ENCODE measurements at regions not wholly inside any gene's neighbourhood (a gene's known extent, or its start where the extent isn't known, plus 50 kb on each side); places are given as distances from the start of the nearest gene placed in this dataset.
"Not testable (repeated sequence)": the region's sequence is repeated elsewhere in the genome, so short reads cannot be mapped to it uniquely, and the experiment has no call there.

DNA sequence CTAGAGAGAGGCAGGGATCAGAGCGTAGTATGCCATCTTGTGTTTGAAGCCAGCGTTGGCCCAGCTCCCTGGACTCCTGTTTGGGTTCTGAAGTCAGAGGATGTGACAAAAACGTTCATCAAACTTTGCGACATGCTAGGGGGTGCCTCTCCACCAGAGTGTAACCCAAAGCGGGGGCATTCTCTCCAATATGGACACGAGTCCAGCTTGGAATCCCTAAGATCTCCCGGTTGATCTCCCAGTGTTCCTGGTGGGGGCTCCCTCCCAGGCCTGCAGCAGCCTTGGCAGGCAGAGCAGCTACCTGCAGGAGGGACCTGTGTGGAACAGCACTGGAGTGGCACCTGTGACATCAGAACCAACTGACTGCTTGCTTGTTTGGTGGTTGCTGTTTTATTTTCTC, 218.8 kb upstream of the ECI2 start:
- no peak for DNase-seq (ENCODE audit: low spot score)

DNA sequence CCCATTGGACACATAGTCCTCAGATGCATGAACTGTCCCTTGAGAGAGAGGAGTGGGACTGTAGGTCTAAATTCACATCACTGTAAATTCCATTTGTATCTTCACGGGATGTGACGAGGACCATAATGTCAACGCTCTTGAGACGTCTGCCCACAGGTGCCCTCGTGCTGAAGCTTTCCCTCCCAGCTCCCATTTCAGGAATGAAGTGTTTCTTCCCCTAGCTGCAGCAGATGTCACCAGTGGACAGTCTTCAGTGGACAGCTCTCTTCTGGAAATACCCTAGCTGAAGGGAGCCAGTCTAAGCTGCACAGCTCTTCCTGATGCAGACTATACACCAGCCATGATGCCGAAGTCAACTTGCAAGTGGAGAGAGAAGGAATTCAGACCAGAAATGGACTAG, 217.4 kb upstream of the ECI2 start:
- DNase-seq (ENCODE audit: low spot score), result no peak

DNA sequence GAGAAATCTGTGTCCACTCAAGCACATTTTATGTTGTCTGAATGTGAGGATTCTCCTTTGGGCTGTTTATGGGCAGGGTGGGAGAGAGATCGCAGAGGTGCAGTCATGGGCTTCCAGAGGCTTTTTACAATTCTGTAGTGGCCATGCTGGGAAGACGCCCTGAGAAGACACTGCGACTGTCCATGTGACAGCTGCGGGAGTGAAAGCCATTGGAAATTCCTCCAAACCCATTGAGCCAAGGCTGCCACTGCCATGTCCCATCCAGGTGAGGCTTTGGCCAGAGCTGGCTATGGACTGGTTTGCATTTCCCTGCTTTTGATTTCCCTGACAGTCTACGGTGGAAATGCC, 216.9 kb upstream of the ECI2 start:
- no peak for DNase-seq (ENCODE audit: low spot score)

DNA sequence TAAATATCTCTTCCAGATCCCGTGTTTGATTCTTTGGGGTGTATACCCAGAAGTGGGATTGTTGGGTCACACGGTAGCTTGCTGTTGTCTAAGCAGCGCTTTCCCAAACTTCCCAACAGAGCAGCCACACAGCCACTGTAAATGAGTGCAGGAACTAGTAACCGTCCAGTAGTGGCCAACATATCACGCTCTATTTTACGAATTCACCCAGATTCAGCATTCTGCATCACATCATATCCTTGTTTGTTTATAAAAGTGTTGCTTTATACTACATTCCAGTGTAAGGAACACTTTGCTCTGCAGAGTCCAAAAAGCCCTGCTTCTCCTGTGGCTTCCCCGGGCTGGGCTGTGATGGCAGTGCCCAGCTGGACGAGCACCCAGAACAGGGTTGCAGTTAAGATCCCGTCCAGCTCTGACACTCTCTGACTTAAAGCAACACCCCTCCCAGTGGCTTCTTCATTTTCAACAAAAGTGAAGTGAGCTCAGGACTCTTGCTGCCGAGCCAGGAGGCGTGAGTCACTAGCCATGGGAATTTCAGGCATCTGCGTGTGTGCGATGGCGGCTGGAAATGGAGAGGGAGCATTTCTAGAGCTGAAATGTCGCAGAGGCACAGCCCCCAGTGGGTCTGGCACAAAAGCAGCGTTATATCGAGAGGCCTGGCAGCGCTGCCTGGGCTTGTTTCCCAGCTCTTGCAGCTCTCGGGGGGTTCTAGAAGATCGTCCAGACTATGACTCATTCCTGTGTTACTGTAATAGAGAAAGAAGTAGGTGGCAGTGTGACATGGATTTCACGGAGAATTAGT, 216.3 kb upstream of the ECI2 start:
- peak; percentile 72 for DNase-seq (ENCODE audit: low spot score)

DNA sequence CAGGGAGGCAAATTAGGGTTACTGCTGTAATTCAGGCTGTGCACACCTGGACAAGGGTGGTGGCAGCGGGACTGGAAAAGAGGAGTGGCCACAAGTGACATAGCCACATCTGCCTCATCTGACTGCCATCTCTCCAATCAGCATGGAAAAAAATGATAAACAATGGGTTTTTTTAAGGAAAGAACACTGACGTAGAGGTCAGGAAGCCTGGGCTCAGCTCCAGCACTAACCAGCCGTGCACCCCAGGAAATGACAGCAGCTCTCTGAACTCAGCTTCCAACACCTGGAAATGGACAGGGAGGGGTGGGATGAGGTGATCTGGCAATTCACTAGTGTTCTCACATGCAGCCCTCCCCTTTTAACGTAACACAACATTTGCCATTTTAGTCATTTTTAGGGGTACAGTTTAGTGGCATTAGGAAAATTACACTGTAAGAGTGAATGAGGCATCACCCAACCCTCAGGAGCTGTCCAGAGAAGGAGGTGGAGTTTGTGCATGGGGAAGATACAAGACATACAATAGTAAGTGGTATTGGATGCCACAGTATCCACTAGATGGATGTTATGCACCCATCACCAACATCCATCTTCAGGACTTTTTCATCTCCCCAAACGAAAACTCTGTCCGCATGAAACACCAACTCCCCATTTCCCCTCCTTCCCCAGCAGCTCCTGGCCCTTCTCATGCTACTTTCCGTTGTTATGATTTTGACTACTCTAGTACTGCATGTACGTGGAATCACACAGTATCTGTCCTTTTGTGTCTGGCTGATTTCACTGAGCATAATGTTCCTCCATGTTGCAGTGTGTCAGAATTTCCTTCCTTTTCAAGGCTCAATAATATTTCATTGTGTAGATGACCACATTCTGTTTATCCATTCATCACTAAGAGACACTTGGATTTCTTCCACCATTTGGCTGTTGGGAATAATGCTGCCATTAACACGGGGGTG, 215.5 kb upstream of the ECI2 start:
- DNase-seq (ENCODE audit: low spot score), result no peak

DNA sequence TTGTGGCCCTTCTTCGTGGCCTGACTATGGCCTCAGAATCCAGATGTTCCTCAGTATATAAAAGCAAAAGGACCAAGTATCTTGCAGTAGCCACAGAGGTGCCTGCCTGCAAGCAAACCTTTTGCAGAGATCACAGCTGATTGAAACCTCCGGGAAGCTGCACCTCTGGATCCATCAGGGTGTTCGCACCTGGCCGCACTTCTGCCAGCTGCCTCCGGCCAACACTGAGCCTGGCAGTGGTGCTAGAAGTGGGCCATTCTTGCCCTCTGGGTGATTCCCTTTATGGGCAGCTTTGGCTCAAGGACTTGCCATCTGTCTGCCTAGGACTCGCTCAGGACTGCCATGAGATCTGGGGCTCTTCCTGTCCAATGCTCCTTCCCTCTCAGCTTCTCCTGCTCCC, 214.6 kb upstream of the ECI2 start:
- DNase-seq (ENCODE audit: low spot score), result no peak

DNA sequence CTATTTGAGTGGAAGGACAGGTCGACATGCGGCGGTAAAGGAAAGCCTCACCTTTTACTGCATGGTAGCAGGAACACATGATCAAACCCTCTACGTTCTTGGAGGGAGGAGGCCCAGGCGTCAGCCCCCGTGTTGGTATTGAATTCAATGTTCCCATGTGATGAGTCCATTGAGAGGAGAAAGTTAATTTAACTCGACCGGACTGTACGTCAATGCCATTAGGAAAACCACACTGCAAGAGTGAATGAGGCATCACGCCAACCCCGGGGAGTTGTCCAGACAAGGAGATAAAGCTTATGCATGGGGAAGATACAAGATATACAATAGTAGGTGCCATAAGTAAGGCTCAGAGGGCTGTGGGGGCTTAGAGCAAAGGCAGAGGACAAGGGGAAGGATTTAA, 213.9 kb upstream of the ECI2 start:
- DNase-seq (ENCODE audit: low spot score), result no peak

DNA sequence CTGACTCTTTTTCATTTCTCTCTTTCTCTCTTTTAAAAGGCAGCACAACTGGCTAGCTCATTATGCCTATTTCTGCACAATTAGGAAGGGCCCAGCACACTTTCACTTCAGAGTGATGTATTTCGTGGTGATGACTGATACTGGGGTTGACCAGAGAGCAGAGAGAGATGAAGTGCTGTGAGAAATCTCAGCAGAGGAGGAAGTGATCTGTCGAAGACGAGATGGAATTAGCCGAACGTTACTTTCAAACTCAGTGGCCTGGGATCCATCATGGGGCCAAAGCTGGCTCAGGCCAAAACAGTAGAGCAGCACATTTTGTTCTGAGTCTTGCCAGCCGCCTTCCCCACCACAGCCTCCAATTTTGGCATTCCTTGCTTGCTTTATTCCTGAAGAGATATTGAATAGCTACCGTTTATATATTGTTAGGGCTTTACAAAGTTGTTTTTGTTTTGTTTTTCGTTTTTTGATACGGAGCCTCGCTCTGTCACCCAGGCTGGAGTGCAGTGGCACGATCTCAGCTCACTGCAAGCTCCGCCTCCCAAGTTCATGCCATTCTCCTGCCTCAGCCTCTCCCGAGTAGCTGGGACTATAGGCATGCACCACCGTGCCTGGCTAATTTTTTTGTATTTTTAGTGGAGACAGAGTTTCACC, 213.2 kb upstream of the ECI2 start:
- DNase-seq (ENCODE audit: low spot score), result peak; percentile 49

DNA sequence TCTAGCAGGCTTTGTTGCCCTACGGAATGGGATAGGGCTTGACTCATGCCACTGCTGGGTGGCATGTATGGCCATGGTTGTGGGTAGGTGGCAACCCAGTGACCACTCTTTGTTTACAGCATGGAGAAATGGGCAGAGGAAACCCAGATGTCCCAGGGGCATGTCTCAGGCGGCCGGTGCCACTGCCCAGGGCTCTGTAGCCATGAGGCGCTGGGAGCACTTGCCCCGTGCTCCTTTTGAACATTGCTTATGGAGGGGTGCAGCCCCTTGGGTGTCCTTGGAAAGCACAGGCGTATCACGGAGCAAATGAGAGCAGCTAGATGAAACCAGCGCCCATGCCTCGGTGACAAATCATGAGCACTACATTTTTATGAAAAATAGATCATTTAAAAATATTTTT, 212.5 kb upstream of the ECI2 start:
- DNase-seq (ENCODE audit: low spot score), result no peak

DNA sequence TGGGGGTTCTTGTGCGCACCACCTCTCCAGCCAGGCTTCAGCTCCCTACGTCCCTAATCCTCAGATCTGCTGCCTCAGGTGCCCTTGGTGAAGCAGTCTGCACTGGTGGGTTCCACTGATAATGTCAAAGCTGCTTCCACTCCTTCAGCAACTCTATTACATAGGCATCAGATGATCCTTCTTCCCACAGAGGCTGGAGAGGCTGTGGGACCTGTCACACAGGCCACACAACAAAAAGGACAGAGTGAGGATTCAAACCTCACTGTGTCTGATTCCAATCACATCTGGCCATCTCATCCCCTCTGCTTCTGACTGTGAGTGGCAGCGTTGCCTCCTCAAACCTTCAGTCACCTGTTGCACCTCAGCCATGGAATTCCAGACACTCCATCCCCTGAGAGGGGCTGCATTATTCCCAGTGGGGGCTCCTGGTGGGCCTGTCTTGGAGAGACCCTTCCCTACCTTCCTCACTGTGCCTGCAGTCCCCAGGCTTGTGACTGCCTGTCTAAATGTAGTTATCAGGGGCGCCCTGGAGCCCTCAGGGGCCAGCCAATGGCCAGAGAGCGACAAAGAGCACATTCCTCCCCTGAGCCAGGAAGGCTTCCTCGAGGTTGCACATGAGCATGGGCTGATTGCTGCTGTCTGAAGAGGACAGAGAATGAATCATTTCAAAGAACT, 211.4 kb upstream of the ECI2 start:
- DNase-seq (ENCODE audit: low spot score), result no peak

DNA sequence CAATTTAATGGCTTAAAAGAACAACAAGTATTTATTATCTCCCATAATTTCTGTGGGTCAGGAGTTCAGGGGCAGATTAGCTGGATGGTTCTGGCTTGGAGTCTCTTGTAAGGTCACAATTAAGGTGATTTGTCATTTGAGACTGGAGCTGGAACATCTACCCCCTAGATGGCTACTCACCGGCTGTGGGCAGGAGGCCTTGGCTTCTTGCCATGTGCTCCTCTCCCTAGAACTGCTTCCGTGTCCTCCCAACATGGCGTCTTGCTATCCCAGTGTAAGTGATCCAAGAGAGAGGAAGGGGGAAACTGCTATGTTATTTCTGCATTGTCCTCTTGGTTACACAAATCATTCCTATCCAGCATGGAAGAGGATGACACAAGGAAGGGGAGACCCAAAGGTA, 210.2 kb upstream of the ECI2 start:
- no peak for DNase-seq (ENCODE audit: low spot score)

DNA sequence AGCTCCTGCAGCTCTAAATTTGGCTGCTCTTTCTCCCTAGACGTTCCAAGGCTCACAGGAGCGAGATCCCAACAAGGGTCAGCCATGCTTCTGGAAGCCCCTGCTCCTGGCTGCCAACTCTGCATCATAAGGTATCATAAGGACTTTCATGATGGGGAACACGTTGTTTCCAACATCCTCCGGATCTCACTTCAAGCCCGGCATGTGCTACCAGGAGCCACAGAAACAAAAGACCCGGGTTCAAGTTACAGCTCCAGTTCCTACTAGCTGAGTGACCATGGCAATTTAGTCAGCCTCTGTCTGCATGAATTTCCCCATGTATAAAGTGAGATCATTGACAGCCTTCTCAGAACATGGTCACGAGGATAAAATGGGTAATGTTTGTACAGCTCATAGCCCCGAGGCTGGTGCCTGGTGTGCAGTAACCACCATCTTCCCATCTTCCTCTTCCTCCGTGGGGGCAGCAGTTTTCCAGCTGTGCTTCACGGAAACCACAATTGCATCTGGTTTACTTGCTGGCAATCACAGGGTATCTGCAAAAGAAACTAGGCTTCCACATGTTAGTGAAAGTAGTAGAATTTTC, 209.0 kb upstream of the ECI2 start:
- no peak for DNase-seq (ENCODE audit: low spot score)

DNA sequence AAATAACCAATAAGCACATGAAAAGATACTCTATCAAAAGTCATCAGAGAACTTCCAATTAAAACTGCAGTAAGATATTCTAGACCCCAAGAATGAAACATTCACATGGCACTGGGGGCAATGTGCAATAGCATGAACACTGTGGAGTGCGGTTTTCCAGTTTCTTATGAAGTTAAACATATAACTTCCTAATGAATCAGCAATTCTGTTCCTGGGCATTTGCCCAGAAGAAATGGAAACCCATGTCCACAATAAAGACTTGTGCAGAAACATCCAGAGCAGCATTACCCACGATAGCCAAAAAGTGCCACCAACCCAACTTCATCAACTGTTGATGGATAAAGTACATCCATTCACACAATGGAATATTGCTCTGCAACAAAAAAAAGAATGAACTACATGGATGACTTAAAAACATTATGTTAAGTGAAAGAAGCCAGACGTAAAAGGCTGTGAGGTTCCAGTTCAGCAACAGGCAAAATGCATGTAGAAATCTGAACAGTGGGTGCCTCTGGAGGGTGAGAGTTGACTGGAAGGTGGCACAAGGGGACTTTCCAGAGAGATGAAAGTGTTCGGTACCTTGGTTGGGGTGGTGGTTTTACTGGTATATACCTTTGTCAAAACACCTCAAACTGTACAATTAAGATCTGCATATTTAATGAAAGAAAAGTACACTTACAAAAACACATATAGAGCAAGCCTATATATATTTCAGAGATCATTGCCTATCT, 207.2 kb upstream of the ECI2 start:
- DNase-seq (ENCODE audit: low spot score), result no peak

DNA sequence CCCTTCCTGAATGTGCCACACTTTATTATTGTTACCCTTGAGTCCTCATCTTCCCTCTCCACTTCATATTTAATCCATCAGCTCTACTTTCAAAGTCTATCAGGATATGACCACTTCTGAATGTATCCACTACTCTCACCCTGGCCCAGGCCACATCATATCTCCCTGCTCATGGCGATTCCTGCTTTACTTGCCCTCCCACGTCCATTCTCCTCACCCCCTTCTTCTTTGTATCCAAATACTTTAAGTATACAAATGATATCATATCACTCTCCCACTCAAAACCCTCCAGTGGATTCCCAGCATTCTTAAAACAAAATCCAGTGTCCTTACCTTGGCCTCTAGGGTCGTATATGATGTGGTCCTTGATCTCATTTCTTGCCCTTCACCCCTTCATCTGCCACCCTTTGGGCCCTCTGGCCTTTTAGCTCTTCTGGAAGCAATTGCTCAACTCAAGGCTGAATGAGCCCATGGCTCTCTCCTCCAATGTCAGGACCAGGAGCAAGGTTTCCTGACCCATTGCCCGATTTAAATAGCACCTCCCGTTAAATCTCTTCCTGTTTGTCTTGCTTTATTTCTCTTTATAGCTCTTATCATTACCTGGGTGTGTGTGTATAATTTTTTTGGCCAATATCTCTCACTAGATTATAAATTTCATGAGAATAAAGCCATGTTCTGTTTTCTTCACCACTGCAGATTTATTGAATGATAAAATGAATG, 205.9 kb upstream of the ECI2 start:
- DNase-seq (ENCODE audit: low spot score), result no peak

DNA sequence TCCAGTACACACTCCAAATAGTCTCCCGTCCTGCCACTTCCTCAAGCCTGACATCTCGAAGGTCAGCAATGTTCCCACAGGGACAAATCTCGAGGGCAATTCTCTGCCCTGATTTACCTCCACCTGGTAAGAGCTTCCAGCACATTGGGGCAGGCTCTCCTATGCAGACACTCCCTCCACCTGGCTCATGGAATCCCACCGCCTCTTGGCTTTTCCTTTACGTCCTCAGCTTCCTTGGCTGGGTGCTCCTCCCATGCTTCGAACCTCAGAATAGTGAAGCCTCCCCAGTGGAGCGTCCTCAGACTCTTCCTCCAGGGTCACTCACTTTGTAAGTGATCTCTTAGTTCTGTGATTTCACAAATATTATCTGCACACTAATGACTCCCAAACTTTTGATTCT, 205.2 kb upstream of the ECI2 start:
- DNase-seq (ENCODE audit: low spot score), result no peak

DNA sequence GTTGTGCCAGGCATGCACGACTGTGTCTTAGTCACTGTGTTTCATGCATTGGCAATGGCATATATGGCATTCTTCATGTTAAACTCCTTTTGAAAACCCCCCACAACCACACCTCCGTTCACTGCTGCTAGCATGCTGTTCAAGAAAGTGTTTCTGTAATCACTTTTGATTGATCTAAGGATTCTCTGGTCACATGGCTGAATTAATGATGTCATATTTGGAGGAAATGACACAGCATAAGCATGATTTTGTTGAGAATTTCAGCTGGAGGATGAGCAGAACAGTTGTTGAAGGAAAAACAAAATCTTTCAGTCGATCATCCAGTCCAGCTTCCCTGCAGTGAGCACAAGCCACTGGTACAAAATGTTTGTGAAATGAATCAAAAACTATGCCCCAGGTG, 203.5 kb upstream of the ECI2 start:
- no peak for DNase-seq (ENCODE audit: low spot score)

DNA sequence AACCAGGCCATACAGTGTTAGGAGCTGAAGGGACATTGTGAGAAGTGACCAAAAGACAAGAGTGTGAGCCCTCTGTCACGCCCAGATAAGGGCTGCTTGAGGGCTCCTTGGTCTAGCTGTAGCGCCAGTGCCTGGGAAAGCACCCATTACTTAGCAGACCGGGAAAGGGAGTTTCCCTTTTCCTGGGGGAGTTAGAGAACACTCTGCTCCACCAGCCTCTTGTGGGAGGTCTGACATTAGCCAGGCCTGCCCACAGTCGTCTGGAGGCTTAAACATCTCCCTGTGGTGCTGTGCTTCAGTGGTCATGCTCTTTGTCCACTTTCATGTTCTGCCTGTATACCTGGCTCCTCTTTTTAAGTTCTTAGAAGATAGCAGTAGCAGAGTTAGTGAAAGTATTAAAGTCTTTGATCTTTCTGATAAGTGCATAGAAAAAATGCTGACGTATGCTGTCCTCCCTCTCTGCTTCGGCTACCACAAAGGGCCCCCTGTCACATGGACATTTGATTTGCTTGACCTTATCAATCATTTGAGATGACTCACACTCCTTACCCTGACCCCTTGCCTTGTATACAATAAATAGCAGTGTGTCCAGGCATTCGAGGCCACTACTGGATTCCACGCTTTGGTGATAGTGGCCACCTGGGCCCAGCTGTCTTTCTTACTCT, 201.5 kb upstream of the ECI2 start:
- DNase-seq (ENCODE audit: low spot score), result no peak

DNA sequence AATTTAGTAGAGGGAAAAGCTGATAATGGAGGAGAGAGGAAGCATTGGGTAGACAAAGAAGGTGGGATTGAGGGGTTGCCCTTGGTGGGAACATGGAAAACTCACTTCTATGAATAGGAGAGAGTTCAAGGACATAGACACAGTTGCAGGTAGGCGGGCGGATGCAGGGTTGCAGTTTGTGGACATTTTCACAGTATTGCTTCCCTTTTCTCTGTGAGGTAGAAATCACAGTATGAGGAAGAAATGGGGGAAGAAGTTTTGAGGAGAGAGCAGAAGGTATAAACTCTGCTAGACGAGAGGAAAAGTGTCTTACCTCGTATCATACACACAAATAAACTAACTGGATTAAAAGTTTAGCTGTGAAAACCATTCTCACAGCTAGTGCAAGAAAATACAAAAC, 200.7 kb upstream of the ECI2 start:
- no peak for DNase-seq (ENCODE audit: low spot score)

DNA sequence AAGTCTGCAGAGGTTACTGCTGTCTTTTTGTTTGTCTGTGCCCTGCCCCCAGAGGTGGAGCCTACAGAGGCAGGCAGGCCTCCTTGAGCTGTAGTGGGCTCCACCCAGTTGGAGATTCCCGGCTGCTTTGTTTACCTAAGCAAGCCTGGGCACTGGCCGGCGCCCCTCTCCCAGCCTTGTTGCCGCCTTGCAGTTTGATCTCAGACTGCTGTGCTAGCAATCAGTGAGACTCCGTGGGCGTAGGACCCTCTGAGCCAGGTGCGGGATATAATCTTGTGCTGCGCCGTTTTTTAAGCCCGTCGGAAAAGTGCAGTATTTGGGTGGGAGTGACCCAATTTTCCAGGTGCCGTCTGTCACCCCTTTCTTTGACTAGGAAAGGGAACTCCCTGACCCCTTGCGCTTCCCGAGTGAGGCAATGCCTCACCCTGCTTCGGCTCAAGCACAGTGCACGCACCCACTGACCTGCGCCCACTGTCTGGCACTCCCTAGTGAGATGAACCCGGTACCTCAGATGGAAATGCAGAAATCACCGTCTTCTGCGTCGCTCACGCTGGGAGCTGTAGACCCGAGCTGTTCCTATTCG, 198.9 kb upstream of the ECI2 start:
- not testable (repeated sequence) for DNase-seq (ENCODE audit: low spot score)

Data from mucosa of gallbladder (tissue), 1 donor.